HG02840 (cell line): ENCODE measurements at regions not wholly inside any gene's neighbourhood (a gene's known extent, or its start where the extent isn't known, plus 50 kb on each side); places are given as distances from the start of the nearest gene placed in this dataset.

ENCODE experiments used
- ATAC-seq: cut with Tn5 transposase; IDR thresholded peaks from one replicate; pipeline ENCODE4 v1.9.1; 2021; ENCODE audit warnings: mild to moderate bottlenecking, moderate library complexity, moderate number of reproducible peaks; ENCODE audit not compliant: unreplicated experiment, low FRiP score

GRCh38 chr5:124648902-124649467, 97.5 kb downstream of the ZNF608 start:
- ATAC-seq: no peak

- no peak for ATAC-seq
Measured at GRCh38 chr5:124647352-124647751, 99.1 kb downstream of the ZNF608 start.

DNA sequence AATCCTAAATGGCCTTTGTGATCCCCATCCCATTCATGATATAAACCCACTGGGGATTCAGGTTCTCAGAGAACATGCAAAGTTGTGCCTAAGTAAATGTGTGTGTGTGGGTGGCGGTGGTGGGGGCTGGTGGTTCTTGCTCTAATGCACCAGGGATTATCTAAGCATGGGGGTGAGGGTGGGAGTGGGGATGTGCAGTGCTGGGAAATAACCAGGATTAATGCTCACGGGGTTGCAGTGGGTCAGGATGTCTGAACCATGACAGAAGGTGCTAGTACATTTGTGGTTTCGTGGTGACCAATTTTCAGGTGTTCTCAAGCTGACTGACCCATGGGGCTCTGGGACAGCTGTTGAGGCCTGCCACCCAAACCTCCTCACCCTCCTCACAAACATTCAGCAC, 101.0 kb downstream of the ZNF608 start:
- no peak for ATAC-seq

GRCh38 chr5:124644582-124644981, 101.9 kb downstream of the ZNF608 start:
- no peak for ATAC-seq

DNA sequence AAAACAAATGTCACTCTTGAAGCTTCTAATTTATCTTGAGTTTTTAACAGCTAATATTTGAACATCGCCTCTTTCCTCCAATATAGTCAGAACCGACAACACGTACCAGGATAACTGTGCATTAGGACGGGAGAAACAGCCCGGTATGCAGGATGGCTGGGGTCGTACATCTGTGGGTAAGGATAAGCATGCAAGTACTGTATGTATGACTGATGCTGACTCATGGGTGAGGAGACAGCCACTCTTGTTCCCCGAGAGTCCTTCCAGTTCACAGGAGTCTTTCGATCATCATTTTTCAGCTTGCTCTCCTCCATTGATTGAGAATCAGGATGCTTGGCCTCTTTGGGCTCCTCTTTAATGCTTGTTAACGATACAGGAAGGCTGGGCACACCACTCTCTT, 102.3 kb downstream of the ZNF608 start:
- no peak for ATAC-seq

GRCh38 chr5:124643336-124643735, 103.1 kb downstream of the ZNF608 start:
- ATAC-seq: no peak

DNA sequence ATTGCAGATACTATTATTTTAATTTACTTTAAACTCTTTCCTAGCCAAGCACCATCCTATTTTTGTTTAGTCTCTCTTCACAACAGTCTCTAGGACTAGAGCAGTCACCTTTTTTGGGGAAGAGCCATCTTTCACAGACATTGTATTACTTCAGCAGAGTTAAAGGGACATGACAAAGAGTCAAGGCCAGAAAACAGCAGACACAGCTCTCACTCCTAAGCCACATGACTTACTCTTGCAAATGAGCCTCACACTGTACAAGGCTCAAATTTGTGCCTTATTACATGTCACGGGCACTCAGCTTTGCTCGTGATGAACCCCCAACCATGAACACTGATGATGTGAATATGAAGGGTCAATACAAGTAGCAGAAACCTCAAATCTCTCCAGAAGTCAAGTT, 104.3 kb downstream of the ZNF608 start:
- ATAC-seq: no peak

GRCh38 chr5:124641154-124641792, 105.2 kb downstream of the ZNF608 start:
- ATAC-seq: no peak

GRCh38 chr5:124639095-124639665, 107.3 kb downstream of the ZNF608 start:
- ATAC-seq: no peak

GRCh38 chr5:124637011-124637410, 109.4 kb downstream of the ZNF608 start:
- no peak for ATAC-seq

- no peak for ATAC-seq
Measured at GRCh38 chr5:124634741-124635323, 111.6 kb downstream of the ZNF608 start.

- no peak for ATAC-seq
Measured at GRCh38 chr5:124634228-124634739, 112.2 kb downstream of the ZNF608 start.

DNA sequence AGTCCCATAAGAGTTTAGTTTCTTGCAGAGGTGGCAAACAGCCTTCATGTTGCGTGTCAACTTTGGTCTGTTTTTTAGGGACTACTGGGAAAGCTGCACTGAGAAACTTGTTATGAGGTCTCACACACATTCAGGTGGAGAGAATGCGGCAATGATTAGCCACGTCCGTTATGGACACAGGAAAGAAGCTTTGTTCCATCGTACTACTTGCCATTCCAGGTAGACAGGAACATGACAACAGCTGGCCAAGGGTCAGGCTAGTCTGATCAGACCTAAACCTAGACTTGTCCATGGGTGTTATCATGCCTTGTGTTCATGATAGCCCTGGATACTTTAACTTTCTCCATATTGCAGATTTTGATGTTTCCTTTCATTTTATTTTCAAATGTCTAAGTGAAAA, 113.2 kb downstream of the ZNF608 start:
- no peak for ATAC-seq

DNA sequence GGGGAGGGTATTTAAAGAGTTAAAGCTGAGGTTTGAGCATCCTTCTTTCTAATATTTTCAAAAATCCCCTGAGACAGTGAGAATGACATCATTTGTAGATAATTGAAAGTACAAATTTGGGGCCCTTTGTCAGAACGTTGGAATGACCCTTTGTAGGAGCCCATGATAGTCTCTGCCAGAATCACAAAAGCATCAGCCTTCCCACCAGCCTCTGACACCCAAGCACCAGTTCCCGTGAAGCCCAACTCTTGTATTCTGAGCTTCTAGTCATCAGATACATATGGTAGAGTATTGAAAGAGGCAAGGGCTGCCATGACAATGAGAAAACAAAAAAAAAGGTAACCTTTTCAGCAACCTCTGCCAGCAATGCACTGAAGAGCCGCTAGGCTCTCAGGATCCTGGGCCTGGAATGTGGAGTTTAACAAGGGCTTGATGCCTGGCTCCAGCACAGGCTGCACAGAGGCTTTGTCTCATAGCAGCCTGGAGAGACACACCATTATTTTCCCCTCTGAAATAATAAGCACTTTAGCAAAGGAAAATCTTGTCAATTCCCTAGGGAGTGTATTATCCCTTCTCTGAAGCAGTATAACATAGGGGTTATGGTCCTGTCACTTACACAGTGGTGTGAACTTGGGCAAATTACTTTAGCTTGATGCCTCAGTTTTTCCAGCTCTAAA, 114.4 kb downstream of the ZNF608 start:
- no peak for ATAC-seq

DNA sequence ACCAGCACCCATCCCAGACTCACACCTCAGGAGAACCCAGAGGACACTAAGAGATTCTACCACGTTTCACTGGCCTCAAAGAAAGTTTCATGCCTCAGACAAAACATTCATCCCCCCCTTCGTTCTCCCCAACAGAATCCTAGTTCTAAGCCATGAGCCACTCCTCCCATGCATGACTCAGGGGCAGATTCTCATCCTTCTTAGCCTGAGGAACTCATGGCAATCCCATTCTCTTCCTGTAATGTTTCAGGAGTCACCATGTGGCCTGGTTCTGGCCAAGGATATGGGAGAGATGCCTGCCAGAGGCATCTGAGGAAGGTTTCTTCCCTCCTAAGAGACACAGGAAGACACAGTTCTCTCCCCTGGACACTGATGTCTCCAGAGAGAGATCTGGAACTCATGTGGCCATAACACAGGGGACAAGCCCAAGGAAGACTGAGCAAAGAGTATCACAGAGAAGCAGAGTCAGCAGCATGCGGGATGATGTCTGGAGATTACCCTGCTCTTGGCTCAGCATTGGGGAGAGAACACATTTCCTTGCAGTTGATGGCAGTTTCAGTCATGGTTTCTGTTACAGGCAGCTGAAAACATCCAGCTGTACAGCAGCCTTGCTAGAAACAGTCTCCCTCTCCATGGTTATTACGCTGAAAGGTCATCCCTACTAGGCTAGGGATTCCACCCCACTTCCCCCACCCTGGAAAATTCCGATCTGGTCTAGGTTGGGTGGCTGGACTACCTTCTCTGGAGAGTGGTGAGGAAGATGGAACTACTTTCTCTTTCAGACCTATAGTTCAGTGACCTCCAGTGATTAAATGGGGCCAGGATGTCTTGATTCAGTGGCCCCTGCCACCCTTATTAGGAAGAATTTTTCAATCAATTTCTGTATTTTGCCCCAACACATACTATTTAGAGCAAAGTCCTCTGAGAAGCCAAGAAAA, 115.4 kb downstream of the ZNF608 start:
- peak; percentile 58 for ATAC-seq

GRCh38 chr5:124628721-124629596, 117.5 kb downstream of the ZNF608 start:
- ATAC-seq: no peak

DNA sequence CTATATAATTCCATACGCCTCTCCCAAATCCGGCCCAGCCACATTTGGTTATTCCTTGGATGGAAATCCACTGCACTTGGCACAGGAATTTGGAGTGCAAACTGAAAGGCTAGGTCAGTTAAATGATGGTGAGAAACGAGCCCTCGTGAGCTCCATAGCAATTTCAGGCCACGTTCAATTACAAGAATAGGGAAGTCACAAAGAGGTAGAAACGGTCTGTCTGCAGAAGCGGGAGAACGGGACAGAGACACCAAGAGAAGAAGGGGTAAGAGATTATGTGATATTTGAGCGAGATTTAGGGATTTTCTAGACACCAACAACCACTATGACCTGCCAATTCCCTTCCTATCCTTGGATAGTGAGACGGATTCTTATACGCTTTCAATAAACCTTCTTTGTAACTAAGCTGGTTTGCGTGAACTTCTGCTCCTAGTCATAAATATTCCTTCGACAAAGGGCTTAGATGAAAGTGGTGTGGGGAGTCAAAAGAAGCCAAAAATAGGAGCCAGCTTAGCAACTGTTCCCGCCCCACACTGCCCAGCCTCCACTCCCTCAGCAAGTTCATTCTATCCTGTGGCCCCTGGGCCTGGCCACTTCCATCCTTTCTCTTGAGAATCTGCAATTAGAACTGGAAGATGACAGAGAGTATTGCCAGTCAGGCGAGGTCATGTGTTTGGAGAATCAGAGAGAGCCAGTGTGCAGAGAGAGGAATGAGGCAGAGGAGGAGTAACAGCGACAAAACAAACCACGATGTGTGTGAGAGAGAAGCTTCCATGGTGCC, 118.4 kb downstream of the ZNF608 start:
- no peak for ATAC-seq

DNA sequence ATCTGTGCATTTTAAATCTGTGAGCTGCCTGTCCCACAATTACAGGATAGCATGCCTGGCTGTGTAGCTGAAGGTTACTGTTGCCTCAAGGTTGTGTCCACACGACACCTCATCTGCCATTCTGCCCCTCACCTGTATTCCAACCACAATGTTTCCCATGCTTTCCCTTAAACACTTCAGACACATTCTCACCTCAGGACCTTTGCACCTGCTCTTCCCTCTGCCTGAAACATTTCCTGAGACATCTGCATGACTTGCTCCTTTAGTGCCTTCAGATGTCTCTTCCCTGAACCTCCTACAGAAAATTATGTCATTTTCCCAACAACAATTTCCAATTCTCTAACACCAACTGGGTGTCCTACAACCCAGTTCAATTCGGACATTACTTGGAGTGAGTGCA, 120.4 kb downstream of the ZNF608 start:
- ATAC-seq: no peak
